ENCODE measurements at regions not wholly inside any gene's neighbourhood (a gene's known extent, or its start where the extent isn't known, plus 50 kb on each side); places are given as distances from the start of the nearest gene placed in this dataset.

GRCh38 chr12:89762498-89763170 lies 54.0 kb upstream of the ATP2B1 start:
- Histone ChIP-seq H3K9ac (ENCODE audit: insufficient read depth in 1 of 2, low read length in 2 of 2) (no peak overlapping the region), H3K4me3 (no peak overlapping the region), H3K27me3 (ENCODE audit: control insufficient read depth in 3 of 3, insufficient read depth in 3 of 3, low read length in 2 of 3) (no peaks in the 10 kb centered on the region), H3K9me3 (ENCODE audit: control insufficient read depth in 4 of 4, insufficient read depth in 3 of 4, low read length in 3 of 4) (no peaks in the 10 kb centered on the region), H3K4me1 (ENCODE audit: control insufficient read depth in 5 of 5, insufficient read depth in 5 of 5, low read length in 5 of 5) (no peaks in the 10 kb centered on the region), H3K27ac (ENCODE audit: low read depth in 1 of 2, low read length in 1 of 2) (no peak overlapping the region), H3K36me3 (ENCODE audit: control insufficient read depth in 4 of 4, insufficient read depth in 4 of 4, low read length in 4 of 4) (no peaks in the 10 kb centered on the region)
- DNase-seq (no peak), ATAC-seq (ENCODE audit: insufficient read depth, low FRiP score) (no peak)
- 65 to 70% methylated on average over 4 of the region's 4 CpGs for WGBS, 2 donors
- TF ChIP-seq CTCF (IDR thresholded peaks at IDR 0.05; ENCODE audit: control extremely low read depth, extremely low read depth): no peak

GRCh38 chr12:89760783-89761182 lies 52.1 kb upstream of the ATP2B1 start:
- H3K27ac ChIP-seq (ENCODE audit: low read depth in 1 of 2, low read length in 1 of 2): no peak overlapping the region
- TF ChIP-seq CTCF (IDR thresholded peaks at IDR 0.05; ENCODE audit: control extremely low read depth, extremely low read depth): no peak
- no peaks in the 10 kb centered on the region for H3K36me3 ChIP-seq (ENCODE audit: control insufficient read depth in 4 of 4, insufficient read depth in 4 of 4, low read length in 4 of 4)
- no peak overlapping the region for H3K4me3 ChIP-seq
- H3K27me3 ChIP-seq (ENCODE audit: control insufficient read depth in 3 of 3, insufficient read depth in 3 of 3, low read length in 2 of 3): no peaks in the 10 kb centered on the region
- WGBS, 2 donors: 37 to 52% methylated on average over 2 of the region's 2 CpGs
- H3K9ac ChIP-seq (ENCODE audit: insufficient read depth in 1 of 2, low read length in 2 of 2): no peak overlapping the region
- ATAC-seq (ENCODE audit: insufficient read depth, low FRiP score) (no peak), DNase-seq (no peak)
- H3K9me3 ChIP-seq (ENCODE audit: control insufficient read depth in 4 of 4, insufficient read depth in 3 of 4, low read length in 3 of 4): no peaks in the 10 kb centered on the region
- no peaks in the 10 kb centered on the region for H3K4me1 ChIP-seq (ENCODE audit: control insufficient read depth in 5 of 5, insufficient read depth in 5 of 5, low read length in 5 of 5)

All from lung (tissue), 11 donors.